GM10847 (cell line): ENCODE measurements at regions not wholly inside any gene's neighbourhood (a gene's known extent, or its start where the extent isn't known, plus 50 kb on each side); places are given as distances from the start of the nearest gene placed in this dataset.

Experiments
- POLR2A ChIP-seq: IDR thresholded peaks from 2 replicates; pipeline ENCODE4 v1.6.1; 2011; ENCODE audit not compliant: insufficient read length; ENCODE audit errors: extremely low read depth

GRCh38 chr15:62588938-62589670 lies 424.0 kb upstream of the C2CD4B start:
- no peak for TF ChIP-seq POLR2A

- no peak for TF ChIP-seq POLR2A
Observed at GRCh38 chr15:62591842-62592838, 427.1 kb upstream of the C2CD4B start.

- no peak for TF ChIP-seq POLR2A
Observed at GRCh38 chr15:62592920-62593319, 427.8 kb upstream of the C2CD4B start.

GRCh38 chr15:62593681-62594399 lies 428.8 kb upstream of the C2CD4B start:
- no peak for TF ChIP-seq POLR2A

- no peak for TF ChIP-seq POLR2A
Observed at GRCh38 chr15:62598217-62598616, 433.1 kb upstream of the C2CD4B start.

GRCh38 chr15:62599791-62600777 lies 435.0 kb upstream of the C2CD4B start:
- no peak for TF ChIP-seq POLR2A

GRCh38 chr15:62601777-62602545 lies 436.9 kb upstream of the C2CD4B start:
- no peak for TF ChIP-seq POLR2A

- TF ChIP-seq POLR2A, result no peak
Observed at GRCh38 chr15:62603742-62604141, 438.7 kb upstream of the C2CD4B start.

- no peak for TF ChIP-seq POLR2A
Observed at GRCh38 chr15:62605282-62605681, 437.3 kb upstream of the TPM1 start.

GRCh38 chr15:62606376-62607113 lies 436.0 kb upstream of the TPM1 start:
- TF ChIP-seq POLR2A, result no peak

- TF ChIP-seq POLR2A, result no peak
Observed at GRCh38 chr15:62607114-62607462, 435.5 kb upstream of the TPM1 start.

GRCh38 chr15:62607643-62608042 lies 434.9 kb upstream of the TPM1 start:
- TF ChIP-seq POLR2A, result no peak

GRCh38 chr15:62608369-62608768 lies 434.2 kb upstream of the TPM1 start:
- no peak for TF ChIP-seq POLR2A
